HG02938 (cell line): ENCODE measurements at regions not wholly inside any gene's neighbourhood (a gene's known extent, or its start where the extent isn't known, plus 50 kb on each side); places are given as distances from the start of the nearest gene placed in this dataset.
"Not testable (repeated sequence)": the region's sequence is repeated elsewhere in the genome, so short reads cannot be mapped to it uniquely, and the experiment has no call there.

Experiments
- ATAC-seq: cut with Tn5 transposase; IDR thresholded peaks from one replicate; pipeline ENCODE4 v1.9.1; 2021; ENCODE audit warnings: mild to moderate bottlenecking, moderate library complexity; ENCODE audit not compliant: unreplicated experiment

DNA sequence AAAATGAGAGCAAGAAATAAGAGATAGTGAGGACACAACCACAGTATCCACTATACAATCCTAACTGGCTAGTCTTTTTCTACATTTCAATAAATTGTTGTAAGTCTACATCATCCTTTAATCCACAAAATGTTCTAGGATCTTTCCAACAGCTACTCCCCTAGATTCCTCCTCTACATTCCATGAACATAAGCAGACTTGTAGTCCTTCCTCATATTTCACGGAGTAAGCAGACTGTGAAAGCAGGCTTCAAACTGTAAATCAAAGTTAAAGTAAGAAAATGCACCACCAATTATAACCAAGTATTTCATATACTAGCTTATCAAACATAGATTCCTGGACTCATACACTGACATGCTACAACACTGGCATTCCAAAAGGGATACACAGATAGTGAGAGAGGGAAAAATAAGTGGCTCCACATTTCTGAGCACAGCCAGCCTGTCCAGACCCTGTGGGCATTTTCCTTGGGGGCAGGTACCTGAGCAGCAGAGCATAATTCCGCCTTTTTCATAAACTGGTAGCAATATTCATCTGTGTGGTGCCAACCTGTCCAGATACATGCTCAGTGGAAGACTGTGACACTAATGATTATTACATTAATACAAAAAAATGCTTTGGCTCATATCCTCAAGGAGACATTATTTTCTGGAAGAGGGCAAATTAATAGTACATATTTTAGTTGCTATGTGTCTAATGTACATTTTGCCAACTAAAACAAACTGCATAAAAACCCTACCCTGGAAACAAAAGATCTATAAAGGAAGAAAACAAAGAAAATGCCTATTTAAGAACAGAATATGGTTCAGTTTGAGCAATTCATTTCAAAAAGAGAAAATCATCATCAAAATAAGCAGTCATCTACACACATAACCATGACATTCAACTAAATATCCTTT is 113.3 kb upstream of the FSCB start:
- no peak for ATAC-seq

DNA sequence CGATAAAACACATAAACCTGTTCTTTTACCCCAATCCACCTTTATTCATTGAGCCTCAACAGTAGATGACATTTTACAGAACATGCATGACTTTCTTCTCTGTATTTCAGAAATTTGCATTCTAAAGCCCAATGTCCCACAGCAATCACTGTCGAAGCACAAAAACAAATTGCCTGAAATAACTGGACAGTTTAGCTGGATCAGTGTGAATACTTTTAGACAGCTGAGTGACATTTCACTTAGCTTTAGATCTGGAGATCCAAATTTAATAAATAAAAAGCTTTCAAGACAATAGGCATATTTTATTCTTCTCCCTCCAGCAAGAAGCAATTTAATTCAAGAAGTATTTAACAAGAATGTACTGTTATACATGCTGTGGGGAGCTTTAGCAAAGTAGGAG is 109.1 kb upstream of the FSCB start:
- no peak for ATAC-seq

DNA sequence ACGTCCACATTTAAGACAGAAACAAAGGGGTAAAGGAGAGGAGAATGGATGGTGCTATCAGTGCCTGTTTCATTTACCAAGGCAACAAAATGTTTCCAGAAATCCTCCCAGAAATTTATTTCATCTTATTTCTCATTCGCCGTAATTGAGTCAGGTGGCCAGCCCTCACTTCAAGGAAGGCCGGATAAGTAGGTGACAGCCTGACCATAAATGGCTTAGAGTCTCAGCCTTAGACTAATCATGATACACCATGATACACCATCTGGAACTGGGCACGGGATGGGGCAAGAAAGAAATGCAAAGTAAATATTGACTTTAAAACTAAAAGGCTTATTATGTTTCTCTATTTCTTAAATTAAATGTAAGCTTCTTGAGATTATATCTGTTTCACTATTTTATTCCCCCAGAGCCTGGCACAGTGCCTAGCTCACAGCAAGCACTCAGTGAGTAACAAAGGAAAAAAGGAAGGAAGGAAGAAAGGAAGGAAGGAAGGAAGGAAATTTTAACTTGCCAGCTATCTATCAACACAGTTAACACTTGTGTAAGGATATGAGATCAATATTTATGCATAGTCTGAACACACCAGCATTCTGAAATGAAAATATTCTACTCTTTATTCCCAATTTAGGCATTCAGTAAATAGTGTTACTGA is 106.1 kb upstream of the FSCB start:
- ATAC-seq: no peak

DNA sequence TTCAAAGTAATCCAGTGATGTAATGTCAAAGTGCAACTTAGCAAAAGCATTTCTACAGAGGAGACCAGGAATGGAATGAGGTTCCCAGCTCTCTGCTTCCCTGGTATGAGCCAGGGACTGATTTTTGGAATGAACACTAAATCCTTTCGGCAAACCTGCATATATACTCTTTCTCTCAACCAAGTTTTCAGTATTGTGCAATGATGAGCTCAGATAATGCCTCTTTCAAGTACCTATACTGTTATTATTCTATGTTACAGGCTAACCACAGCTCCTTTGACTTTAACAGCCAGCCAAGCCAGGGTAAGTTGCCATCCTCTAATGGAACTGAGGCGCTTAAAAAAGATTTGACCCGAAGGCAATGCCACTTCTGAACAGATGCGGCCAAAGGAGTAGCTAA is 104.9 kb upstream of the FSCB start:
- ATAC-seq: no peak

DNA sequence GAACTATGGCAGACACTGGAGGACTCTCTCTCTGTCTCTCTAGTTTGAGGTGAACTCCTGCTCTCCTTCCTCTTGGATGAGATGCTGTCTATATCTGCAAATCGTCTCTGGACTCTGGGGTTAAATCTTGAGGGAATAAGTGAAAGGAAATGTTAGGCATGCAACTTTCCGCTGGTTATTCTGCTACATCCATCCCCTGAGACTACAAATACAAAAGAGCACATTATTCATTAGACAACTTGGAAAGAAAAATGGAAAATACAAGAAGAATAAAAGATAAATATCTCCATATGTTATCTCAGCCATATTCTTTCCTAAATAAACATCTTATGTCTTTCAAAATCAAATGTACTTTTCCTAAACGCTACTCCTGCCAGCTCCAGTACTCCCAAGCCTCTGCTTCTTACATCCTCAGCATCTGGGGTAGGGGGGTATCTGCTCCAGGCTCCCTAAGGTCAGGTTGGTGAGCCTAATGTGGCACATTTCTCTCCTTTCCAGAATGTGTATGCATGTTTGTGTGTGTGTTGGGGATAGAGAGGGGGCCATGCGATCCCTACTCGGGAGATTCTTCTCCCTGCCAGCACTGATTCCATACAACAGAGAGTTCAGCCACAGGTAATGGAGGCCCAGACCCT is 102.9 kb upstream of the FSCB start:
- ATAC-seq: no peak

DNA sequence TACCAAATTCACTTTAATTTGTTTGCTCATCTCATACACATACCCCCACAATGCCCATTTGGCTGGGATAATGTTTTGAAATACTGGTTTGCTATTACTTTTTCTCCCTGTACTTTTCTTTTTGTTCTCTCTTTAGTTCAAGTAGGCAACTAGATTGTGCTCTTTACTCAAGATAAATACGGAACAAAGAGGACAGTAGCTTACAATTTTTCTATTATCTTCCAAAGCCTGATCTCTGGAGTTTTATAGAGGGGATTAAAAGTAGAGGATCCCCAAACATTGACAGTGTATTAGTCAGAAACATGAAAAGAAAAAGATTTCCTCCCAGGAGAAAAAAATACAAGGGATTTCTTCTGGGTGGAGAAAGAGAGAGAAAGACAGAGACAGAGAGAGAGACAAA is 102.1 kb upstream of the FSCB start:
- ATAC-seq: no peak

DNA sequence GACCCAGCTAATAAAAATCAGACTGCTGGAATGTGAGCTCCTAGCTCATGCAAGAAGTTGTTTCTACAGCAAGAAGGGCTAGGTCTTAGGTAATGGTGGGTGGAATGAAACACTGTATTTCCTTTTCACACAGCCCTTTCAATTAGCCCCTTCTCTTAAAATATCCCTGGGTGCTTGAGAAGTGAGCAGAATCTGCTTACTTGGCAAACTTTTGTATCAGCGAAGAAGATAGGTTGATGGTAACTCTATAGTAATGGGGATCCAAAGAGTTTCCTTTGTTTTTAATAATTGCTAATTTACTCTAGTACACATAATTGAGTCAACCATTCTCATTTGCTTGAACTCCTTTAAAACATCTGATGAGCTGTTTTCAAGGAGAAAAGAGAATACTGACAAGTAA is 100.6 kb upstream of the FSCB start:
- ATAC-seq: no peak

DNA sequence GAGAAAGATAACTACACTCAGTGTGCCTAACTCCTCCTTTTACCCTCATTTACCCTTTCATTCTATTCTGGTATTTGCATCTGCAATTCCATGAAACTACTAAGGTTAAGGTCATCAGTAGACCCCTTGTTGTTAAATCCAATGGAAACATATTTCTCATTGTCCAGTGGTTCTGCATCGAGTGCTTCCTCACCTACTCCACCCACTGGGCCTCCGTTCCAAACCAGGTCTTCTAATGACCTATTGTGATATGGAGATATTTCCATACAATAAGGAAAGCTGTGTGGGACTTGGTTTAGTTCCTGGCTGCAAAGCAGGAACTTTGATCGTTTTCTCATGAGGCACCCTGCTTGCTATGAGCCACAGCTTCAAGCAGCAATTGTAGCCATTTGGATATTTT is 99.5 kb upstream of the FSCB start:
- ATAC-seq: no peak

DNA sequence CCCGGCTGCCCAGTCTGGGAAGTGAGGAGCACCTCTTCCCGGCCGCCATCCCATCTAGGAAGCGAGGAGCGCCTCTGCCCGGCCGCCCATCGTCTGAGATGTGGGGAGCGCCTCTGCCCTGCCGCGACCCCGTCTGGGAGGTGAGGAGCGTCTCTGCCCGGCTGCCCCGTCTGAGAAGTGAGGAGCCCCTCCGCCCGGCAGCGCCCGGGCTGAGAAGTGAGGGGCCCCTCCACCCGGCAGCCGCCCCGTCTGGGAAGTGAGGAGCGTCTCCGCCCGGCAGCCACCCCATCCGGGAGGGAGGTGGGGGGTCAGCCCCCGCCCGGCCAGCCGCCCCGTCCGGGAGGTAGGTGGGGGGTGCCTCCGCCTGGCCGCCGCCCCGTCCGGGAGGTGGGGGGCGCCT is 94.2 kb upstream of the FSCB start:
- ATAC-seq: not testable (repeated sequence)

DNA sequence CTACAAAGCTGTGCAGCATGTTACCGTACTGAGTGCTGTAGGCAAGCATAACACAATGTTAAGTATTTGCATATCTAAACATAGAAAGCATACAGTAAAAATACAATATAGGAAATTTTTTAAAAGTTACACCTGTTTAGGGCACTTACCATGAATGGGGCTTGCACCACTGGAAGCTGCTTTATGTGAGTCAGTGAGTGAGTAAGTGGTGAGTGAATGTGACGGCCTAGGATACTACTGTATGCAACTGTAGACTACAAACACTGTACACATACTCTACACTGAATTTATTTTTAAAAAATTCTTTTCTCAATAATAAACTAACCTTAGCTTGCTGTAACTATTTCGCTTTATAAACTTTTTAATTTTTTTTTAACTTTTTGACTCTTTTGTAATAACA is 82.1 kb upstream of the FSCB start:
- no peak for ATAC-seq

DNA sequence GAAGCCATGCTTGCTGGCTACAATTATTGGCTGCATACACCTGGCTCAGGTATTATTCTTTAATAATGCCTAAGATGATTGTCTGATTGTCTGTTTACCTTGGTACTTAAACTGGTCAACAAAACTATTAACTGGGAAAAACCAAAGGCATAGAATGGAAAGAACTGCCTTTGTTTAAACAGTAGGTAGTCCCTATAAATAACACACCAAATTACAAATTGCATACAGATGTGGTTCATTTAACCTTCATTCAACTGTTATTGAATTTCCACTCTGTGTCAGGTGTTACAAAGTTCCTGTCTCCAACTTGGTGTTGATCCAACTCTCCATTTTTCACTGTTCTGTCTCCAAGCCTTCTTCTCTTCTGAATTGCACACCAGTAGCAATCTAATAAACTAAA is 79.8 kb upstream of the FSCB start:
- ATAC-seq: no peak

DNA sequence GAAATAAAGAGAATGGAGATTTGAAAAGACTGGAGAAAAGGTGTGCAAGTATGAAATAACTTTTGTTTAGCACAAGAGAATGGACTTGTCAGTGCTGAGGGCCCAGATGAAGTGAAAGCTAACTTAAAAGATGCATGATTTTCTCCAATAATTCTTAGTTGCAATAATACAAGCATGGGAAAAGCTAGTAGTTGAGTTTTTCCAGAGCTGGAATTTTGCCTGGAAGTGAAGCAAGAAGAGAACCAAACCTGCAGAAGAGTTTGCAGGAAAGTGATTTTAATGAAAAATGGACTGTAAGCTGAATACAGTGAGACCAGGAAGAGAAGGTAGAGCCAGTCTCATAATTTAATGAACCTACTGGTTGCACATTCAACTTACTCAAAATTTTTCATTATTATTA is 69.3 kb upstream of the FSCB start:
- no peak for ATAC-seq

DNA sequence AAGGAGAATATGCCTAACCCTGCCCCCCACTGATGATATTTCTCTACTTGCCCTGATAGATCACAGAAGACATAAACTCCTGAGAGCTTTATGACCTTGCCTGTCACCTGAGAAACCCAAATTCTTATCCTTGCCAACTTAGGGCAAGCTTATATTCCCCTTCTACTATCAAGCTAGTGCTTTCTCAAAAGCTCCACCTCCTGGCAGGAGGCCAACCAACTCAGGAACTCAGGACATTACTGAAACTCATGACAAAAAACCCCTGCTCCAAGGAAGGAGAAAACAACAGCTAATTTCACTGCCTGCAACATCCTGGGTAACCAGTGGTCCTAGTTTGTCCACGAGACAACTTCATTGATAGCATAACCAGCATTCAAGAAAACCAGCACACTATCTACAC is 60.9 kb upstream of the FSCB start:
- no peak for ATAC-seq

DNA sequence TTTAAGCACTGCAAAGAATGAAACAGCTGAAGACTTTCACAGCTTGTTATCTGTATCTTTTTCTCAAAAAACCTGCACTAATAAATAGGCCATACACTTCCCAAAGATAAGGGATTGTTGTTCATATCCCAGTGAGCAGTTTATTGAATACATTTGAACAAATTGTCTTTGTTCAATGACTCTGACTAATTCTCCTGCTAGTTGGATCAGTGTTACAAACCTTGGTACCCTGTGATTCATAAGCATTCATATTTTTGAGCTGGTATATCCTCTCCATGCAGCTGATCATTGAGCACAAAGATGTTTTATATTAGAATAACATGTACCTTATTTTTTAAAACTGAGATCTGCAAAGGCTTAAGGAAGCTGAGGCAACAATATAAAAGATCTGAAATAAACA is 58.9 kb upstream of the FSCB start:
- no peak for ATAC-seq

DNA sequence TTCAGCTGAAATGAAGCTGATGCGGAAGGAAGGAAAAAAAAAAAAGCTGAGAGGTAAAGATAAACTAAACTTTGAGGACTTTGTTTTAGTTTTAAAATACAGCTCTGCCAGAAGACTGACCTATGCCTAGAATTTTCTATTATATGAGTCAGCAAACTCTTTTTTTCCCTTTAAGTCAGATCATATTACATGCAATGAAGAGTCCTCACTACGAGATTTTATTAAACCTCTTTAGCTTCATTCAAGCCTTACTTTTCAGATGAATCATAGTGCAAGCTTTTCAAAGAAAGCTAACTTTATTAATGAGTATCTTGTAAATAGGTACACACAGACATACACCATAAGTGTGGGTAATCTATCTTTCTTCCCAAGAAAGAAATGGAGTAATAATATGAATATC is 57.8 kb upstream of the FSCB start:
- ATAC-seq: no peak
